Fibroblast of peridontal ligament (primary cell): ENCODE measurements at regions not wholly inside any gene's neighbourhood (a gene's known extent, or its start where the extent isn't known, plus 50 kb on each side); places are given as distances from the start of the nearest gene placed in this dataset.
"Not testable (repeated sequence)": the region's sequence is repeated elsewhere in the genome, so short reads cannot be mapped to it uniquely, and the experiment has no call there.

Experiments
- DNase-seq: peaks from one replicate; pipeline ENCODE4 v3.0.0-alpha.2; 2010; ENCODE audit errors: extremely low read depth

GRCh38 chr14:80298491-80299017 lies 87.2 kb upstream of the DIO2 start:
- no peak for DNase-seq

- DNase-seq = no peak
Observed at GRCh38 chr14:80291101-80291500, 79.8 kb upstream of the DIO2 start.

GRCh38 chr14:80286744-80287143 lies 75.4 kb upstream of the DIO2 start:
- not testable (repeated sequence) for DNase-seq

DNA sequence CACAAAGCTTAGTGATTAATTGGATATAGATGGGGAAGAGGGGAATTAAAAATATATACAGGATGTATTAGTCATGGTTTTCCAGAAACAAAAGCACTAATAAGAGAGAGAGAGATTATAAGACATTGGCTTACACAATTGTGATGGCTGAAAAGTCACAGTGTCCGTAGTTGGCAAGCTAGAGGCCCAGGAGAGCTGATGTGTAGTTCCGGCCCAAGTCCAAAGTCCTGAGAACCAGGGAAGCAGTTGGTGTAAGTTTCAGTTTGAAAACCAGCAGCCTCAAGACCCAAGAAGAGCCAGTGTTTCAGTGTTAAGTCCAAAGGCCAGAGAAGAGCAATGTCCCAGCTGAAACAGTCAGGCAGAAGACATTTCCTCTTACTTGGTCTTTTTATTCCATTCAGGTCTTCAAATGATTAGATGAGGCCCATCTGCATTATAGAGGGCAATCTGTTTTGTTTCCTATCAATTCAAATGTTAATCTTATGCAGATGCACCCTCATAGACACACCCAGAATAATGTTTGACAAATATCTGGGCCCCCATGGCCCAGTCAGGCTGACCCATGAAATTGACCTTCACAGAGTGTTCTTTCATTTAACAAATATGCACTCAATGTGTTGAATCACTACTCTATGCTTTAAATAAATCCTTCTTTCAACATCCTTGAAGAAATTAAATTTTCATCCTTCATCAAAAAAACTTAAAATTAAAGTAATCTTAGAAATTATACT lies 67.2 kb upstream of the DIO2 start:
- DNase-seq = no peak

DNA sequence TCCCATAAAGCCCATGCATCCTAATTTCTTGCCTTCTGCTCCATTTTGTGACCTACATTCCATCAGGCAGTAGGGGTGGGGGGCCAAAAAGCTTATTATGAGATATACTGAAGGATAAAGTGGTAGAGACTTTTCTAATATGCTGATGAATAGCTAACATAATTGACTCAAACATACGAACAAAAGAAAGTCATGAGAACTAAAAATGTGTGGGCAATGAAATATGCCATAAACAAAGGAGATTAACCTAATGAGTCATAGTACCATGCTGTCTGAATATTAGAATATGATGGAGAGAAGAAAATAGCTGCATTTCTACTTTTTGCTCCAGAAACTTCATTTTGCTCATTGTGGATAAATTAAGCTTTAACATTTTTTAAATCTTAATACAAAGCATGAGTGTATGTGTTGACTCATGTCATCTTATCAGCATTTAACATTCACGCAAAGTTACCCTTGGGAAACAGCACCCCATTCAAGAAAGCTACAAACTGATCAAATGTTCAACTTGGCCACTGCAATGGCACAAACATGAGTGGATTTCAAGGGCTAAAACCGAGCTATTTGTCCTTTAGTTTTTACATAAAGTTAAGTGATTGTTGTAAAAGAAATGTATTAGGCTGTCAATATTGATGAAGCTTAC lies 64.0 kb upstream of the DIO2 start:
- no peak for DNase-seq

- DNase-seq = not testable (repeated sequence)
Observed at GRCh38 chr14:80274310-80274709, 63.0 kb upstream of the DIO2 start.

GRCh38 chr14:80271389-80271788 lies 60.1 kb upstream of the DIO2 start:
- no peak for DNase-seq

- DNase-seq = no peak
Observed at GRCh38 chr14:80269353-80269925, 58.1 kb upstream of the DIO2 start.

GRCh38 chr14:80266930-80267329 lies 55.6 kb upstream of the DIO2 start:
- DNase-seq = no peak

DNA sequence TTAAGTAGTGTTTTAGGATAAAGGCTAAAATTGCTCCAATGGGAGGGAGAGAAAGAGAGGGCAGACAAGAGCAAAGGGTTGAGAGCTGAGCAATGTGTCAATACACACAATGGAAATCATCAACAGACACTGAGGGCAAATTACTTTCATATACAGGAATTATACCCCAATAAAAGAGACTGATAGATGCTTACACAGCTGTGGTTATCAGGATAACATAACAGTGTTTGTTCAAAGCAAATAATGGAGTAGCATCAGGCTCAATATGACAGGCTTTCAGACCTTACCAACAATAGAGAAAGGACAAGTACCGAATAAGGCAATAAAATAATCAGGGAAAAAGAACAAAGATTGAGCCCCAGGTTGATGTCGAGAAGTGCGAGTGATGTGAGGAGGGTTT lies 53.4 kb upstream of the DIO2 start:
- DNase-seq = no peak
